Right lung (tissue), 2 donors: ENCODE measurements at regions not wholly inside any gene's neighbourhood (a gene's known extent, or its start where the extent isn't known, plus 50 kb on each side); places are given as distances from the start of the nearest gene placed in this dataset.
"Not testable (repeated sequence)": the region's sequence is repeated elsewhere in the genome, so short reads cannot be mapped to it uniquely, and the experiment has no call there.

ENCODE experiments used
- DNase-seq, 2 donors: peaks; one replicate each; pipeline ENCODE4 v3.0.0-alpha.2; 2013

- DNase-seq: no peak
Observed at GRCh38 chr18:58805467-58806187, 59.0 kb upstream of the ZNF532 start.

- no peak for DNase-seq
Observed at GRCh38 chr18:58806826-58807714, 57.6 kb upstream of the ZNF532 start.

- no peak for DNase-seq
Observed at GRCh38 chr18:58807766-58808165, 56.9 kb upstream of the ZNF532 start.

GRCh38 chr18:58808349-58808748 lies 56.3 kb upstream of the ZNF532 start:
- DNase-seq: no peak

- not testable (repeated sequence) for DNase-seq
Observed at GRCh38 chr18:58811859-58812258, 52.8 kb upstream of the ZNF532 start.

- no peak for DNase-seq
Observed at GRCh38 chr18:58813105-58813504, 51.6 kb upstream of the ZNF532 start.

GRCh38 chr18:58813561-58814225 lies 51.0 kb upstream of the ZNF532 start:
- peak; percentile 42 to 59 for DNase-seq

- DNase-seq: no peak
Observed at GRCh38 chr18:58814317-58814716, 50.4 kb upstream of the ZNF532 start.
